ENCODE measurements at regions not wholly inside any gene's neighbourhood (a gene's known extent, or its start where the extent isn't known, plus 50 kb on each side); places are given as distances from the start of the nearest gene placed in this dataset.
"Not testable (repeated sequence)": the region's sequence is repeated elsewhere in the genome, so short reads cannot be mapped to it uniquely, and the experiment has no call there.

DNA sequence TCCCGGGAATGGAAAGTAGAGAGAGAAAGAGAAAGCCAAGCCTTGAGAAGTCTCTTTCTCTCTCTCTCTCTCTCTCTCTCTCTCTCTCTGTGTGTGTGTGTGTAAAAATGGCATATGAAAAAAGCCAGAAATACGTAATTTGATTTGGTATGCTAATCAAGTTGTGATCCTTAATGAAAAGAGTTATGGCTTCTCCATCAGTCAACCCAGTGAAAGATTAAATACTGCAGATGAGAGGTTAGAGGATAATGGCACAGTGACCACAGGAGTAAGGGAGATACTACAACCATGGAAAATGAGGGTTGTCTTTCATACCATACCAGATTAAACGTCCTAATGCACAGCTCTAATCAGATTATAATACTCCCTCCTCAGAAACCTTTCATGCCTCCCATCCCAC, 193.5 kb upstream of the SOX2 start:
- no peak for DNase-seq

DNA sequence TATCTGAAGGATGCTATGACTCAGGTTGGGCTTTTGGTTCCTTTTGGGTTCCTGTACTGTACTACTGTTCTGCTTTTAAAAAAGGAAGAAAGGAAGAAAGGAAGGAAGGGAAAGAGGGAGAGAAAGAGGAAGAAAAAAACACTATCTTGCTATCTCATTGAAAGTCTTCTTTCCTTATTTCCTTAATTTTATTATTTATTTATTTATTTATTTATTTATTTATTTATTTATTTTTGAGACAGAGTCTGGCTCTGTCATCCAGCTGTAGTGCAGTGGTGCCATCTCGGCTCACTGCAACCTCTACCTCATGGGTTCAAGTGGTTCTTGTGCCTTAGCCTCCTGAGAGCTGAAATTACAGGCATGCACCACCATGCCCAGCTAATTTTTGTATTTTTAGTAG, 198.9 kb upstream of the SOX2 start:
- DNase-seq: no peak

DNA sequence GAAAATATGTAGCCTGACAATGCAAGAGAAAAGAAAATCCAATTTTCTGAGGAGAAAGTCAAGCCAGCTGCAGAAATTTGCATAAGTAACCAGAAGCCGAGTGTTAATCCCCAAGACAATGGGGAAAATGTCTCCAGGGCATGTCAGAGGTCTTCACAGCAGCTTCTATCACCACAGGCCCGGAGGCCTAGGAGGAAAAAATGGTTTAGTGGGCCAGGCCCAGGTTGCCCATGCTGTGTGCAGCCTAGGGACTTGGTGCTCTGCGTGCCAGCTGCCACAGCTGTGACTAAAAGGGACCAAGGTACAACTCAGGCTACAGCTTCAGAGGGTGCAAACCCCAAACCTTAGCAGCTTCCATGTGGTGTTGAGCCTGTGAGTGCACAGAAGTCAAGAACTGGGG, 201.2 kb upstream of the SOX2 start:
- no peak for DNase-seq

DNA sequence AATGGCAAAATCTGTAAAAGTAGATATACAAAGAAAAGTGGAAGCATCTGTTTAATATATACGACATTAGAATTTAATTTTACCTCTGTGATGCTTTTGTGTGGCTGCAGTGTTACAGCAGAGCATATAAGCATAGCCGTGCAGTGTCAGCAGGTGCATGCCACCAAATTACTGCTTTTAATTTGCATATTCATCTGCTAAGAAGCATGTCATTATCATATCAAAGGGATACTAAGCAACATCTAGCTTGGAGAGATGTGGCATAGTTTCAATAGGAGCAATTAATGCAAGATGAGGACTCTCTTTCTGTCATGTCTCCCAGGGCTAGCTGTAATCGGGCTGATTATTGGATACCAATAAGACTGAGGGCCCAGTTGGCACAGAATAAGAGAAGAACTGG, 214.4 kb upstream of the SOX2 start:
- no peak for DNase-seq

DNA sequence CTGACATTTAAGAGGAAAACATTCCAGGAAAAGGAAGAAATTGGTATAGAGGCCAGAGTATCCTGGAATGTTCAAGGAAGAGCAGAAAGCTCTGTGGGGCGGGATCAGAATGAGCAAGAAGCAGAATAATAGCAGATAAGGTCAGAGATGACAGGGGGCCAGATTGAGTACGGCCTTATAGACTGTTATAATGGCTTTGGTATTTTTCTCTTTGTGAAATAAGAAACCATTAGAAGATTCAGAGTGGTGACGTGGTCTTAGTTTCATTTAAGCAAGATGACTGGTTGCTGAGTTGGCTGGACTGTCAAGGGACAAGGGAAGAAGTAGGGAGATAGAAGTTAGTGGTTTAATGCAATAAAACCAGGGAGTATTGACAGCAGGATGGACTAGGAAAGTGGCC, 218.3 kb upstream of the SOX2 start:
- no peak for DNase-seq

DNA sequence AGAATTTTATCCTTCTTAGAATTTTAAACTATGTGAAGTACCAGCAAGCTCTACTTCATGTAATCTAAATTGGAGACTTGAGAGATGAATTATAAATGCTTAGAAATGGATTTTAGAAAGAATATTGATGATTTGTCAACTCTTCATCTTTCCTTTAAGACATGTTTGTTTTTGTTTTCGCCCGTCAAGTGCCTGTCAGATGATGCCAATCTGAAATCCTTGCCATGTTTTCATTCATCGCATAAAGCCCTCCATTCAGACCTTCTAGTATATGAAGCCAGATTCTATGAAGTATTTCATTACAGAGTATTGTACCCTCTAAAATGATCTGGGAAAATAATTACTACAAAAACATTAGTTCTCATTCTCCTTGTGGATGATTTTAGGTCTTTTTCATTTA, 223.2 kb upstream of the SOX2 start:
- no peak for DNase-seq

DNA sequence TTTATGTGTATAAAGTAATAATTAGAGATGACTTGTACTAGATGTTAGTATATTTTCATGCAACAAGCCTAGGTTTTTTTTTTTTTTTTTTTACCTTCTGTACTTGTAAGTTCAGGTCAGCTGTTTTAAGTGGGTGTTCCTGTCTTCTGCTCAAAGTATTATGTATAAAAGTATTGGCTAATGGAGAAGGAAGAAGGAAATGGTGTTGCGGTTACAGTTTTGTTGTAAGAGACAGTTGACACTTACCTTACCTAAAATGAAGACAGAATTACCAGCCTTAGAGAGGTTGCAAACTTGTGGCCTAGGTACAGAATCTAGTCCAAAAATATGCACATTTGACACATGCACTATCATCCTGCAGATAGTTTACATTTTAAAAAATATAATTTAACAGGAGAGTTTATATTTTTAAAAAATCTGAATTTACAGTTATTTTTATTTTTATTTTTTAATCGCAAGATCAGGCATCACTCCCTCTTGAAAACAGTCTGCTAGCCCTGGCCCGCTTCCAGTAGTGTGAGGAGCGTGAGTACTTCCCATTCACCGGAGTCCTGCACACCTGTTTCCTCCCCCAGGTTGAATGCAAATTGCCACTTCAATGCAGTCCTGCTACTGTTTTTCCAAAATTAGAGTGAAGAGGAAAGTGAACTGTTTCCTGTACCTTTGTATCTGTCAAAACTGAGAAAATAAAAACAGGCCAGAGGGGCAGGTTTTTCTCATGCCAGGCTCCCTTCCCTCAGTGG, 224.3 kb upstream of the SOX2 start:
- peak; percentile 81 for DNase-seq

DNA sequence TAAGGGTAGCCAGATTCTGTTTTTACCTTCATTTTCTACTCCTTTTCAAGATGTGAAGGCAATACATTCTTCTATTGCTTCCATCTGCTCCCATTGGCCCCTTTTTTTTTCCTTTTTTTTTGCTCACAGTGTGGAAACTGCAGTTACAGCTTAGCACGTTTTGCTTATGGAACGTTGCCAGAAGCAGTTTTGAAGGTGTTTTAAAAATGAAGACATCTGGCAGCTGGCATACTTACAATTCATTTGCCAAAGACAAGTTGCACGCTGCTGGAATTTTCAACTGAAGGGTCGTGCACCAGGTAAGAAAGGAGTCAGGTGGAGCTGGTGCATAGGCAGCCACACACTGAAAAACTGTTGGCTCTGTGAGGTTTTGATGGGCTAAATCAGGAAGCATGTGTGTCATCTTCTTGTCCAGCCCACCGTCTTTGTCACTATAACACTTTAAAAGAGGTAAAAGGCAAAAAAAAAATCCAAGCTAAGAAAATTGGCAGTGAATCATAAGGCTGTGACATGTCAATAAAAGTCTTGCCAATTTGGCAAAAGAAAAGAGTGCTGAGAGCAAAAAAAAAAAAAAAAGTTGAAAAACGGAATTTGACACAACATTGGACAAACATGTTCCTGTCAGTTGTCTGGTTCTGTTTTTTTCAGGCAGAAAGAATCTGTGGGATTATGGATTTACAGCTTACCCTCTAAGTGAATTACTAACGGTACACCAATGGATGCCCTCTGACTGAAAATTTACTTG, 225.4 kb upstream of the SOX2 start:
- peak; percentile 44 for DNase-seq

DNA sequence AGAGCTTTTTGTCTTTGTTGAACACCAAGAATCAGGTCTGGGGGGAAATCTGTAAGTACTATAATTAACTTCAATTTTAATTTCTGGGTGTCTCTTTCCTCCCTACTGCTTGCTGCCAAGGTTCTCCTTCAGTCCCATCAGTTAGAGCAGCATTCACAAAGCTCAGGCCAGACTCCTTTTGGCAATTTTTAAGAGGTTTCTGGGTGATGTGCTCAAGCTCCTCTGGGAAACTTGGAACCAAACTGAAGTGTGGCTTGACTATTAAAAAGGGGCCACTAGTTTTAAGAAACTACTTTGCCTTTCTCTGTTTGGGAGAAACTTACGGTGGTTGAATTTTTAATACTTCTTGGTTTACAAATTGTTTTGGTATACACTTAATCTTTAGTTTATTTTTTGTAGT, 227.7 kb upstream of the SOX2 start:
- no peak for DNase-seq

DNA sequence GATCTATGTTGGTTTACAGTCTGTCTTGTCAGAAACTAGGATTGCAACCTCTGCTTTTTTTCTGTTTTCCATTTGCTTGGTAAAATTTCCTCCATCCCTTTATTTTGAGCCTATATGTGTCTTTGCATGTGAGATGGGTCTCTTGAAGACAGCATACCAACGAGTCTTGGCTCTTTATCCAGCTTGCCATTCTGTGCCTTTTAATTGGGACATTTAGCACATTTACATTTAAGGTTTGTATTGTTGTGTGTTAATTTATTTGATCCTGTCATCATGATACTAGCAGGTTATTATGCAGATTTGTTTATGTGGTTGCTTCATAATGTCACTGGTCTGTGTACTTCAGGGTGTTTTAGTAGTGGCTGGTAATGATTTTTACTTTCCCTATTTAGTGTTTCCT, 236.6 kb upstream of the SOX2 start:
- not testable (repeated sequence) for DNase-seq

DNA sequence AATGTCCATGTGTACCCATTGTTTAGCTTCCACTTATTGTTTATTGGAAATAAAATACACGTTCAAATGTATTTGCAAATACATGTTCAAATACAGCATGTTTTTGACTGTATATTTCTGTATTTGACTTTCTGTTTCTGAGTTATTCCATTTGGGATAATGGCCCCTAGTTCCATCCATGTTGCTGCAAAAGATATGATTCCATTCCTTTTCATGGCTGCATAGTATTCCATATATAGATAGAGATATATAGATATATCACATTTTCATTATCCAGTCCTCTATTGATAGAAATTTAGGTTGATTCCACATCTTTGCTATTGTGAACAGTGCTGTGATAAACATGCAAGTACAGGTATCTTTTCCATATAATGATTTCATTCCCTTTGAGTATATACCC, 241.4 kb upstream of the SOX2 start:
- DNase-seq: no peak

DNA sequence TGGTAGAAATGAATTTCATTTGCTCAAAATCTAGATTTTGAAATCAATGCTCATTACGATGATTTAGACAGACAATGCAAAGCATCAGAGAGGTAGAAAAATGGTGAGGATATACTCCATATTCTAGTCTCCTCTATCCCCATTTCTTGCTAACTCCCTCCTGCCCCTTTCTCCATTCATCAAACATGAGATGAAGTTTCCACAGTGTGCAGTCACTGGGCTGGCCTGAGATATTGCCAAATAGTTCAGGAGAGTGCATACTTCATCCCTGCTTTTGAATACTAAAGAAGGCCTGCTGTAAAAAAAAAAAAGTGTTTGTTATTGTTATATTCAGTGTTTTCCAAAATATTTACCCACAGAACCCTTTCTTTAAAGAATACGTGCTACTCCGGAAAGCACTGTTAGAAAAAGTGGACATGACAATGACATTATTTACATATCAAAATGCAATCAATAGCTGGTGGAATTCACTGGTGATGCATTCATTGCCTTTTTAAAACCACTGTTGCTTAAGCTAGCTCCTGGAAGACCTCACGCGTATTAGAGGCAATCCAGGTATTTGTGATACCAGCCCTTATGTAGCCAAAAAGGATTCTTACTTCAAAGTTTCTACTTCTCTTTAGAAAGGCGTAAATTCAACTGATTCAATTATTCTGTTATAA, 247.6 kb upstream of the SOX2 start:
- no peak for DNase-seq

DNA sequence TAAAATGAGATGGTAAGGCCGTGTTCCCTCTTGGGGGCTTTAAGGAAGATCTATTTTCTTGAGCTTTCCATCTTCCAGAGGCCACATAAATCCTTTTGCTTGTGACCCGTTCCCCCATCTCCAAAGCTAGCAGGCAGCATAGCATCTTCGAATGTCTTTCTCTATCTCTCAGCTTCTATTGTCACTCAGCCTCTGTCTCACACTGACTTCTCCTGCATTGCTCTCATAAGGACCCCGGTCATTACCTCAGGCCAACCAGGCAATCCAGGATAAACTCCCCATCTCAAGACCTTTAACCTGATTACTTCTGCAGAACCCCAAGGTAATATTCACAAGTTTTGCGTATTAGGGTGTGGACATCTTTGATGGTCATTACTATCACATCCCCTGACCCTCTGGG, 250.3 kb upstream of the SOX2 start:
- no peak for DNase-seq

DNA sequence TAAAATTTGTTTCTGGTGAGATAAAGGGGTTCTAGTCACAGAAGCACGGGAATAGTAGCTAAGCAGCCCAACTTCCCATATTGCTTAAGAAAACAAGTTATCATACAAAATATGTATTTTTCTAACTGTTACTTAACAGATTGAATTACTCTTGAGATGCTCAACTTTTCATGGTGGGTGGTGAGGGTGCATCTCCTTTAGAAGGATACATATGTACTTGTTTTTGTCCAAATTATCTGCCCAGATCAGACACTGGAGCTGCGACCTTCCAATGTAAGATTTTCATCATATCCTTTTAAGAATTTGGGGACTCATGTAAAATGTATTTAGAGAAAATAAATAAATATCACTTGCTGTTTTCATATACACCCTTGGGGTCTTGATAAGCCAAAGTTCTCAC, 252.2 kb upstream of the SOX2 start:
- DNase-seq: no peak

DNA sequence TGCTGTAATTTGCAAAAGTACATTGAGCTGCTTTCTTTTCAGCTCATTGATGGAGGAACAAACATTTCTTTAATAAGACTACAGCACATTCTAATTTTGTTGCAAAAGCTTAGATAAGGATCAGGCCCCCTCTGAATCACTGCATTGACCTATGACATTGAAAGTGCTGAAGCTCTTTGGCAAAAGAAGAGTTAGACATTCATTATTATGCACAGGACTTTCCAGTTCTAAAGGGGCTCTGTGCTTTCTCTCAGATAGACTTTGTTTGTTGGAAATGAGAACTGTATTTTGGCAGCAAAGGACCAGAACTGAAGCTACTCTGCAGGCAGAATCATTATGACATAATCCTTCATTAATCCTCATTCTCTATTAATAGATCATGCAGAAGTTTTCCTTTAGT, 252.9 kb upstream of the SOX2 start:
- no peak for DNase-seq

DNA sequence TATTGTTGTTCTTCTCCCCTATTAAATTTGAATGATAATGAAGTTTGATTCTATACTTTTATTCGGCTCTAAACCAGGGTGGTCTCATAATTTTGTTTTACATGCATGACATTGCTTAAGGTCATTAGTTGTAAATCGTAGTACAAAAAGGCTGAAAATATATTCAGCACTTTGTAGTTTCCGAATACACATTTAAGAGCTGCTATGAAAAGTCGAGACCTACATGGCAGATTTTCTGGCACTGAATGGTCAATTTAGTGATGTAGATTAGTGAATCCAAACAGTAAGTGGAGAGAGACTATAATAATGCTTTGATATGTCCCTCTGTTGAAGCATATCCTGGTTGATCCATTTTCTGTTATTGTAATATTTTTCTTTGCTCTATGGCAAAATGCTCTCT, 254.0 kb upstream of the SOX2 start:
- no peak for DNase-seq

DNA sequence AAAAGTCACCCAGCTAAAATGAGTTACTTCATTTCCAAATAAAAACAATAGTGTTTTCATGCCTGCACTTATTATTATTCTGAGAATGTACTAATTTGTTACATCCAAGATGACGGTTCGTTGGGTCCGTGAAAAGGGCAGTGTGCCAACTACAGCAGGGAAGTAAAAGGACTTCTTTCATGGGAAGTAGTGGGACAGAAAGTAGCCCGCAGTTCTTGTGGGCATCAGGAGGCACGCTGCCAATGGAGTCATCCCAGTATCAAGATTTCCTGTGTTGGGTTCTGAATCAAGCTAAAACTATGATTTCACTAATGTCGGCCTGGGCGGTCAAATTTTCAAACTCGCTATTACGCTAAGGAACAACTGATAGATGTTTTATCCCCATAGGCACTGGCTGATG, 254.5 kb upstream of the SOX2 start:
- DNase-seq: no peak

DNA sequence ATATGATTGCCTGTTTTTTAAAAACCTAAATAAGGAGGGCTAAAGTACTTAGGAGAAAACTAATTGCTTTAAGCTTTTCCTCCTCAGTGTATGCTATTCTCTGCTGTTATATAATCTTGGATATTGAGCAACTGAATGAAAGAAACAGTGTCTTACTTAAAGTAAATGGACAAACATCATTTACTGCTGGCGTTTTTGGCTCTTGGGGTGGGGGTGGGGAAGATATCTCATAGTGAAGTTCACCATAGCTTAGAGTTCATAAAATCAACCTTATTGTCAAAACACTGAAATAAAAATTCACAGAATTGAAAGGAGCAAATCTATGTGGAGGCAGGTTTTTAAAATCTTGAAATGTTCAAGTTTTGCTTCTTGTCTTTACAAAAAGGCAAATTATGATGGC, 256.4 kb upstream of the SOX2 start:
- DNase-seq: no peak

DNA sequence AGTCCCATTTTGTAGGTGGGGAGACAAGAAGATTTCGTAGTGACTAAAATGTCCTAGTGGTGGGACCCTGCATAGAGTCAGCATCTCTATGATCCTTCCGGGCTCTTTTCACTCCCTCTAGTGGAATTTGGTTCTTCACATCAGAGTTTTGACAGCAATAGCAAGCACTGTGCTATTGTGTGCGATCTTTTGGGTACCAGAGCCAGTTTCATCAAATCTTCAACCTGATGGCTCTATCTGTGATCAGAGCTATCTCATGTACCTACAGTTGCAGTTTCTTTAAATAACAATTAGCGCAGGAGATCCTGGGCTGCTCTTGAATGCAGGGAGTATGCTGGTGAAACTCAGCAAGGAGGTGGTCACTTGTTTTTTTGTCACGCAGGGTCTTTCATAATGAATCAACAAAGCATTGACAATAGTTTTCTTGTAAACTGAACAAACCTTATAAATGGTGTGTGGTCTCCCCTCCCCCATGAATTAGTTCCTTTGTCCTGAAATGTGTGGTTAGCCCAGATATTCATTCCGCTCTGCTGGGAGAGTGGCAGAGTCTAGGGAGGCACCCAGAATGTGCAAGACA, 257.2 kb upstream of the SOX2 start:
- no peak for DNase-seq

DNA sequence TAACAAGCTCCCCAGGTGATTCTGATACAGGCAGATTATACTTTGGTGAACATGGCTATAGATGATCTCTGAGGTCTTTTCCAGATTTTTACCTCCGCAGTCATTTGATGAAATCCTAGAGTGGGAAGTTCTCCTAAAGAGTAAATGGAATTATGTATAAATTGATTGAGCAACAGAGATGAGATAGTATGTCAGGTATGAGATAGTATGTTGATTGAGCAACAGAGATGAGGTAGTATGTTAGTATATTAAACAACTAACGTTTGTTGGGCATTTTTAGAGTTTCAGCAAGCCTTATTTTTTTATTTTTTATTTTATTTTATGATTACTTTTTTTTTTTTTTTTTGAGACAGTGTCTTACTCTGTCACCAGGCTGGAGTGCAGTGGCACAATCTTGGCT, 265.0 kb upstream of the SOX2 start:
- no peak for DNase-seq

DNA sequence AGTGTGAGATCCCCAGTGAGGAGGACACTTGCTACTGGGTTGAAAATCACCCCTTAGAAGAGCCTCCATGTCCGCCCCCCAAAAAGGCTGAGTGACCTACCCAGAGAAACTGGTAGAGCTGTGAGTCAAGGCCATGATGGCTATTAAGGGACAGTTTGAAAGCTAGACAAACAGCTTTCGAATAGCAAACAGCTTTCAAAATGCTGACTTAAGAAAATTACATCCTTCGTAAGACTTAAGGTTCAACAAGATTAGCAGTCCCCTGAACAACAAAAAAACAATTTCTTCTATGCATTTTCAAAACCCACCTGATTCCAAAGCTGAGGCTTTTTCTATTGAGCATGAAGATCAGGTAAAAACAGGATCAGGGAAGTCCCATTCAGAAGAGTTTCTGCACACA, 269.7 kb upstream of the SOX2 start:
- DNase-seq: no peak

DNA sequence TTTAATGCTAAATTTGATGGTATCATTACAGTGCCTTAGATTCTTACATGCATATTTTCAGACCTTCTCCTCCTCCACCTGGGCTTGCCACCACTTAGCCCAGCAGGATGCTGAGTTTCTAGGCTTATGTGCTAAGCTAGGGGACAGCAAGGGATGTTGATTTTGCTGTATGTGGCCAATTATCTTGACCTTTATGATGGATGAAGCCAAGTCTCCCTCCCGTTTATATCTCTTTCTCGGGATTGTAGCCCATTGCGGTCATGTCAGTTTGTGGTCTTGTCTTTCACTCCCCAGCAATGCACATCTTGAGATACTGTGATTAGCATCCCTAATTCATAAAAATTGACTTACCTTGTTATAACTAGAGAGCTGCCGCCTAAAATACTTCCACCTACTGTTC, 278.7 kb upstream of the SOX2 start:
- no peak for DNase-seq

DNA sequence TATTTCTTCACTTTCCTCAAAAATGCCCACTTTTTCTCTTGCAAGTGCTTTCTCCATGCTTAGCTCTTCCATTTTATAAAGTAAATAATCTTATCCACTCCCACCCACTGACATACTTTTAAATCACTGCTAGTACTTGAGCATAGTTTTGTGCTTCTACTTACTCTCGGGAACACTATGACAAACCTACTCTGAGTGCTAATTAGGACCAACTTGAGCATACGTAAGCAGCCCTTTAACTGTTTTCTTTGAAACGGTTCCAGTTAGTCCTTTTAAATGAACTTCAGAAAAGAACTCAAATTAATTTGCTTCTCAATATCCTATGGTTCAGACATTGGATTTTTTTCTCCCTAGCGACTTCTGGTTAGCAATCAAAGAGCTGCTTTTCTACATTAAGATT, 280.0 kb upstream of the SOX2 start:
- no peak for DNase-seq

DNA sequence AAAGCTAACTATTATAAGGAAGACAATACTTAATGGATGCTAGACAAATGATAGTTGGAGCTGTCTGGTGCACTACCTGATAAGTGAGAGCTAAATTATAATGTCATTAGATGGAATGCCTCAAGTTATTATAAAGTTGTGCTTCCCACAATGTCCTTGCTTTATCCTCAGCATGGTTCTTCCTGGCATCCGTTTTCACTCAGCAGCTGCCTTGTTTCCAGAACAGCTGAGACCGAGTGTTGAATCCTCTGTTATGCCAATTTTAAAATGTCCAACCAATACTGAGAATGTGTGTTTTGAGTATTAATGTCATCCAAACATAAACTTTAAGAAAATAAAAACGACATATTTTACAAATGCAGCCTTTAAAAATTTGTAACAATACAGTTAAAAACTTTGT, 286.7 kb upstream of the SOX2 start:
- no peak for DNase-seq
